ENCODE measurements at regions not wholly inside any gene's neighbourhood (a gene's known extent, or its start where the extent isn't known, plus 50 kb on each side); places are given as distances from the start of the nearest gene placed in this dataset.

DNA sequence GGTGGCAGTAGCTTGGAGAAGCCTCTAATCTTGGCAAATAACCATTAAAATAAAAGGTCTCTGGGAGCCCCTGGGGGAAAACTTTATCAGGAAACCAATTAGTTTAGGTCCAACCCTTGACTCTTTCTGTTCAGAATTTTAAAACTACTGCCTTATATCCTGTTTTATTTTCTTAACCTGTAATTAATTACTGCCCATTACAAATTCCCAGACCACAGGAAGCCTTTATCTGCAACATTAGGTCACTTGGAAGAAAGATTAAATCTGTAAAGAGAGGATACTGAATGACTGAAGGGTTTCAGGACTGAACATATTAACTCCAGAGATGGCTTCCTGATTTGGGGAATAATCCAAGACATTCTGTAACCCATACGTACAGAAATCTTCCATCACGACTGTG, 320.5 kb upstream of the SORCS1 start:
- TF ChIP-seq CTCF (IDR thresholded peaks at IDR 0.05), result no peak
- no peak for TF ChIP-seq FOXJ3 (CRISPR knock-in tag; IDR thresholded peaks at IDR 0.05; ENCODE audit: borderline replicate concordance)

All from WTC11 (cell line).